ENCODE measurements at regions not wholly inside any gene's neighbourhood (a gene's known extent, or its start where the extent isn't known, plus 50 kb on each side); places are given as distances from the start of the nearest gene placed in this dataset.

- TF ChIP-seq, protein P1, sequence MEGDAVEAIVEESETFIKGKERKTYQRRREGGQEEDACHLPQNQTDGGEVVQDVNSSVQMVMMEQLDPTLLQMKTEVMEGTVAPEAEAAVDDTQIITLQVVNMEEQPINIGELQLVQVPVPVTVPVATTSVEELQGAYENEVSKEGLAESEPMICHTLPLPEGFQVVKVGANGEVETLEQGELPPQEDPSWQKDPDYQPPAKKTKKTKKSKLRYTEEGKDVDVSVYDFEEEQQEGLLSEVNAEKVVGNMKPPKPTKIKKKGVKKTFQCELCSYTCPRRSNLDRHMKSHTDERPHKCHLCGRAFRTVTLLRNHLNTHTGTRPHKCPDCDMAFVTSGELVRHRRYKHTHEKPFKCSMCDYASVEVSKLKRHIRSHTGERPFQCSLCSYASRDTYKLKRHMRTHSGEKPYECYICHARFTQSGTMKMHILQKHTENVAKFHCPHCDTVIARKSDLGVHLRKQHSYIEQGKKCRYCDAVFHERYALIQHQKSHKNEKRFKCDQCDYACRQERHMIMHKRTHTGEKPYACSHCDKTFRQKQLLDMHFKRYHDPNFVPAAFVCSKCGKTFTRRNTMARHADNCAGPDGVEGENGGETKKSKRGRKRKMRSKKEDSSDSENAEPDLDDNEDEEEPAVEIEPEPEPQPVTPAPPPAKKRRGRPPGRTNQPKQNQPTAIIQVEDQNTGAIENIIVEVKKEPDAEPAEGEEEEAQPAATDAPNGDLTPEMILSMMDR (IDR thresholded peaks at IDR 0.05), result no peak
- TF ChIP-seq POLR2A (IDR thresholded peaks at IDR 0.05), result no peak
These were observed 198.9 kb upstream of the RAB6C start for GRCh38 chr2:129780316-129781270.

Data from lower leg skin (tissue), 3 donors.